PC-9 (cell line): ENCODE measurements at regions not wholly inside any gene's neighbourhood (a gene's known extent, or its start where the extent isn't known, plus 50 kb on each side); places are given as distances from the start of the nearest gene placed in this dataset.

Experiments
- BruUV-seq: library from RNA; stranded (reverse); fragments of 400-500 nt; replicated peaks from 2 replicates; lab custom pipeline; 2021; lab: Mats Ljungman, UMichigan
- CTCF ChIA-PET: fragments of 300-600 bp; sonication (Branson Sonifier 250); formaldehyde crosslinking; loops from one replicate; lab custom pipeline; 2022; ENCODE audit warnings: antibody characterized with exemption; lab: Charles Lee
- POLR2A ChIA-PET: fragments of 300-600 bp; sonication (Branson Sonifier 250); formaldehyde crosslinking; loops from one replicate; lab custom pipeline; 2022; ENCODE audit warnings: antibody characterized with exemption; ENCODE audit not compliant: unreplicated experiment; lab: Charles Lee
- DNase-seq, 2 experiments: peaks; one replicate each; pipeline versions ENCODE4 v3.0.0 to v3.0.0-alpha.2; 2015 to 2022; ENCODE audit warnings: mixed read lengths in 1 of 2
- H2AFZ ChIP-seq: fragments of 200-600 bp; sonication (generic); 2 replicates; pipeline ENCODE4 v1.8.1; 2017; ENCODE audit warnings: antibody characterized with exemption
- H3F3A ChIP-seq: fragments of 200-600 bp; sonication (generic); 2 replicates; pipeline ENCODE4 v1.8.1; 2017; ENCODE audit warnings: antibody characterized with exemption, mild to moderate bottlenecking, low read depth; ENCODE audit not compliant: insufficient read depth
- H3K27ac ChIP-seq: fragments of 200-600 bp; sonication (generic); 2 replicates; pipeline ENCODE4 v1.6.1; 2016; ENCODE audit warnings: mixed run types
- H3K27me3 ChIP-seq: fragments of 200-600 bp; sonication (generic); 2 replicates; pipeline ENCODE4 v1.6.1; 2016; ENCODE audit warnings: low read depth, mixed run types; ENCODE audit not compliant: insufficient read depth
- H3K36me3 ChIP-seq: fragments of 200-600 bp; sonication (generic); 2 replicates; pipeline ENCODE4 v1.6.1; 2016; ENCODE audit warnings: low read depth, mixed run types
- H3K4me1 ChIP-seq: fragments of 200-600 bp; sonication (generic); replicated peaks from 2 replicates; pipeline ENCODE4 v1.6.1; 2016; ENCODE audit warnings: mixed run types; ENCODE audit not compliant: insufficient read depth
- H3K4me2 ChIP-seq: fragments of 200-600 bp; sonication (generic); 2 replicates; pipeline ENCODE4 v1.6.1; 2017; ENCODE audit warnings: mixed run types
- H3K4me3 ChIP-seq: fragments of 200-600 bp; sonication (generic); 2 replicates; pipeline ENCODE4 v1.6.1; 2016; ENCODE audit warnings: mixed run types
- H3K79me2 ChIP-seq: fragments of 200-600 bp; sonication (generic); 2 replicates; pipeline ENCODE4 v1.6.1; 2017; ENCODE audit warnings: low read depth, mixed run types
- H3K9me2 ChIP-seq: fragments of 200-600 bp; sonication (generic); 2 replicates; pipeline ENCODE4 v1.8.1; 2017; ENCODE audit warnings: mild to moderate bottlenecking; ENCODE audit not compliant: insufficient read depth
- H3K9me3 ChIP-seq: fragments of 200-600 bp; sonication (generic); 2 replicates; pipeline ENCODE4 v1.8.1; 2016; ENCODE audit warnings: low read depth; ENCODE audit not compliant: insufficient read depth
- H4K20me1 ChIP-seq: fragments of 200-600 bp; sonication (generic); 2 replicates; pipeline ENCODE4 v1.8.1; 2017; ENCODE audit not compliant: insufficient read depth
- EZH2 ChIP-seq: fragments of 200-600 bp; sonication (generic); IDR thresholded peaks from 2 replicates; pipeline ENCODE4 v1.8.0; 2017; ENCODE audit warnings: antibody characterized with exemption, low read depth
- intact Hi-C: fragments of 100-400 bp; cut with micrococcal nuclease; formaldehyde crosslinking; loops from one replicate; pipeline ENCODE4 v1.10.0; 2022; ENCODE audit not compliant: unreplicated experiment
- TF ChIP-seq, protein P1 (sequence below): fragments of 200-600 bp; sonication (generic); conservative IDR thresholded peaks from 2 replicates; pipeline ENCODE4 v1.6.1; 2017; ENCODE audit warnings: mixed run types, antibody characterized with exemption, mild to moderate bottlenecking, moderate library complexity

- H3F3A ChIP-seq = peaks cover 25% of the 10 kb centered on the region; the same call in 1 of the 2 replicates
- H3K27me3 ChIP-seq = no peaks in the 10 kb centered on the region
- H3K4me2 ChIP-seq = peak overlapping the region; percentile 94
- CTCF ChIA-PET = interaction anchor here (0.7 to 2.2 kb wide), 16 partner anchors 13 to 377 kb away, joined by 3 to 24 read pairs (median 4); partner anchors contain the start of gene NSFL1C
- H3K27ac ChIP-seq = no peak overlapping the region
- POLR2A ChIA-PET = interaction anchor here (0.6 to 0.7 kb wide), 2 partner anchors 134 to 287 kb away, joined by 3 to 5 read pairs; no protein-coding TSS in a partner anchor
- 0 out of 2 replicates have a peak, but pooled peaks cover 4% of the 10 kb centered on the region for H3K36me3 ChIP-seq
- DNase-seq = no peak
- no peaks in the 10 kb centered on the region for H4K20me1 ChIP-seq
- peaks cover 16% of the 10 kb centered on the region; the same call in 1 of the 2 replicates for H3K79me2 ChIP-seq
- peak overlapping the region; percentile 70; the same call in 1 of the 2 replicates for H3K4me3 ChIP-seq
- no peaks in the 10 kb centered on the region; the same call in 1 of the 2 replicates for H3K9me3 ChIP-seq
- peak overlapping the region; percentile 62; the same call in 1 of the 2 replicates for H2AFZ ChIP-seq
- no TSS peak for BruUV-seq
- intact Hi-C loops = loop anchor here (1.0 to 5.0 kb wide), 2 partner anchors 302 to 660 kb away; partner anchors contain the start of gene PSMF1
- peaks cover 27% of the 10 kb centered on the region for H3K4me1 ChIP-seq
- no peaks in the 10 kb centered on the region for H3K9me2 ChIP-seq
- no peak for TF ChIP-seq EZH2
- TF ChIP-seq, protein P1, sequence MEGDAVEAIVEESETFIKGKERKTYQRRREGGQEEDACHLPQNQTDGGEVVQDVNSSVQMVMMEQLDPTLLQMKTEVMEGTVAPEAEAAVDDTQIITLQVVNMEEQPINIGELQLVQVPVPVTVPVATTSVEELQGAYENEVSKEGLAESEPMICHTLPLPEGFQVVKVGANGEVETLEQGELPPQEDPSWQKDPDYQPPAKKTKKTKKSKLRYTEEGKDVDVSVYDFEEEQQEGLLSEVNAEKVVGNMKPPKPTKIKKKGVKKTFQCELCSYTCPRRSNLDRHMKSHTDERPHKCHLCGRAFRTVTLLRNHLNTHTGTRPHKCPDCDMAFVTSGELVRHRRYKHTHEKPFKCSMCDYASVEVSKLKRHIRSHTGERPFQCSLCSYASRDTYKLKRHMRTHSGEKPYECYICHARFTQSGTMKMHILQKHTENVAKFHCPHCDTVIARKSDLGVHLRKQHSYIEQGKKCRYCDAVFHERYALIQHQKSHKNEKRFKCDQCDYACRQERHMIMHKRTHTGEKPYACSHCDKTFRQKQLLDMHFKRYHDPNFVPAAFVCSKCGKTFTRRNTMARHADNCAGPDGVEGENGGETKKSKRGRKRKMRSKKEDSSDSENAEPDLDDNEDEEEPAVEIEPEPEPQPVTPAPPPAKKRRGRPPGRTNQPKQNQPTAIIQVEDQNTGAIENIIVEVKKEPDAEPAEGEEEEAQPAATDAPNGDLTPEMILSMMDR = no peak
Measured at GRCh38 chr20:1777476-1777820, 117.8 kb upstream of the SIRPA start.

DNA sequence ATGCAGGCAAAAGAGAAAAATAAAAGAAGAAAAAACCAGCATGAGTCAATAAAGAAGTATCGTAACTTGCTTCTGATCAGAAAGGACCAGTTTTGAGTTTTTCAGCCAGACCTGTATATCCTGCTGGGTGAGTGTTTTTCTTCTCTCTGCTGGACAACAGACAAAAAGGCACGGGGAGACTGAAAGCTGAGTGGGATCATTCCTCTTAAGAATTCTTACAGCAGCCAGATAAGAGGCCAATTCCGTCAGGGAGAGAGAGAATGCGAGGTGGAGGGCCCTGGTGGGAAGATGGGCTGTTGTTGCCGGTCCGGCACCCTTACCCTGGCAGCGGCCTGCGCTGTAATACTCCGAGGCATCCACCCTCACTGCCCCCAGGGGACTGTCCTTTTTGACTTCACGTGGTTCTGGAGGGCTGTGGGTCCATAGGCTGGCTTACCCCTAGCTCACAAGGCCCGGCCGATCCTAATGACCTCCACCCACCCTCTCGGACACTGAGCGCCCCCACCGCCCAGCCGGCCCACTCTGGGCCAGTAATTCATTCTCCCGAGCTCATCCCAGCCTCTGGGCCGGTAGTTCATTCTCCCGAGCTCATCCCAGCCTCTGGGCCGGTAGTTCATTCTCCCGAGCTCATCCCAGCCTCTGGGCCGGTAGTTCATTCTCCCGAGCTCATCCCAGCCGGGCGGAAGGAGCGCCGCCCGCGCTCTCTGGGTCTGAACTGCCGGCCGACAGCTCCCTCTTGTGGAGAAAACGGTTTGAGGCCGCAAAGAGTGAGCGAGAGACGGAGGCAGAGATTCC, 118.3 kb upstream of the SIRPA start:
- DNase-seq = peak; percentile 86 to 90
- H3K27me3 ChIP-seq = no peaks in the 10 kb centered on the region
- POLR2A ChIA-PET = interaction anchor here (0.5 to 0.7 kb wide), 3 partner anchors 133 to 287 kb away, joined by 3 to 5 read pairs (median 5); no protein-coding TSS in a partner anchor
- peak overlapping the region; percentile 74 for H3K27ac ChIP-seq
- BruUV-seq = TSS peak; percentile 96
- 0 out of 2 replicates have a peak, but pooled peaks cover 4% of the 10 kb centered on the region for H3K36me3 ChIP-seq
- H4K20me1 ChIP-seq = no peaks in the 10 kb centered on the region
- CTCF ChIA-PET = interaction anchor here (0.6 to 2.2 kb wide), 19 partner anchors 12 to 920 kb away, joined by 3 to 24 read pairs (median 4); partner anchors contain the start of gene NSFL1C
- H3F3A ChIP-seq = peaks cover 25% of the 10 kb centered on the region; the same call in 1 of the 2 replicates
- H3K4me1 ChIP-seq = peaks cover 27% of the 10 kb centered on the region
- H3K4me3 ChIP-seq = peak overlapping the region; percentile 70
- peak overlapping the region; percentile 94 for H3K4me2 ChIP-seq
- peaks cover 16% of the 10 kb centered on the region; the same call in 1 of the 2 replicates for H3K79me2 ChIP-seq
- H3K9me2 ChIP-seq = no peaks in the 10 kb centered on the region
- intact Hi-C loops = loop anchor here (1.0 to 5.0 kb wide), 5 partner anchors 13 to 660 kb away; partner anchors contain the start of gene PSMF1
- TF ChIP-seq EZH2 = no peak
- TF ChIP-seq, protein P1 = peak; percentile 89
- H2AFZ ChIP-seq = peak overlapping the region; percentile 74
- no peaks in the 10 kb centered on the region; the same call in 1 of the 2 replicates for H3K9me3 ChIP-seq

- H3K4me3 ChIP-seq = no peak overlapping the region
- peak overlapping the region; percentile 94 for H3K4me2 ChIP-seq
- DNase-seq = peak in 1 of 2 experiments; percentile 43
- H3K27ac ChIP-seq = peak overlapping the region; percentile 30; the same call in 1 of the 2 replicates
- peaks cover 27% of the 10 kb centered on the region for H3K4me1 ChIP-seq
- intact Hi-C loops = loop anchor here (5.0 kb wide), 1 partner anchor 658 kb away; the partner anchor contains the start of gene PSMF1
- H3K9me2 ChIP-seq = no peaks in the 10 kb centered on the region
- no peaks in the 10 kb centered on the region for H3K27me3 ChIP-seq
- TF ChIP-seq, protein P1 = no peak
- no peak for TF ChIP-seq EZH2
- ChIA-PET CTCF (interaction anchor here (0.6 kb wide), 1 partner anchor 309 kb away, joined by 3 read pairs; the partner anchor contains the start of gene NSFL1C), POLR2A (no interaction called here)
- H3K36me3 ChIP-seq = 0 out of 2 replicates have a peak, but pooled peaks cover 4% of the 10 kb centered on the region
- no TSS peak for BruUV-seq
- no peak overlapping the region for H2AFZ ChIP-seq
- peaks cover 25% of the 10 kb centered on the region; the same call in 1 of the 2 replicates for H3F3A ChIP-seq
- no peaks in the 10 kb centered on the region for H4K20me1 ChIP-seq
- H3K9me3 ChIP-seq = no peaks in the 10 kb centered on the region; the same call in 1 of the 2 replicates
- H3K79me2 ChIP-seq = peaks cover 16% of the 10 kb centered on the region; the same call in 1 of the 2 replicates
Measured at GRCh38 chr20:1775117-1775516, 117.5 kb upstream of the SIRPG start.
